Lower leg skin (tissue), 3 donors: ENCODE measurements at regions not wholly inside any gene's neighbourhood (a gene's known extent, or its start where the extent isn't known, plus 50 kb on each side); places are given as distances from the start of the nearest gene placed in this dataset.

Experiments used
- CTCF ChIP-seq, 3 donors: fragments of 450-650 bp; IDR thresholded peaks; one replicate each; pipeline ENCODE4 v1.5.1; 2016; ENCODE audit warnings: antibody characterized with exemption in 3 of 3, mild to moderate bottlenecking in 3 of 3, moderate library complexity in 2 of 3
- POLR2A ChIP-seq, 2 donors: fragments of 450-650 bp; IDR thresholded peaks; one replicate each; pipeline ENCODE4 v1.6.1; 2016 to 2017; ENCODE audit warnings: antibody characterized with exemption in 2 of 2, mild to moderate bottlenecking in 1 of 2, moderate library complexity in 1 of 2

DNA sequence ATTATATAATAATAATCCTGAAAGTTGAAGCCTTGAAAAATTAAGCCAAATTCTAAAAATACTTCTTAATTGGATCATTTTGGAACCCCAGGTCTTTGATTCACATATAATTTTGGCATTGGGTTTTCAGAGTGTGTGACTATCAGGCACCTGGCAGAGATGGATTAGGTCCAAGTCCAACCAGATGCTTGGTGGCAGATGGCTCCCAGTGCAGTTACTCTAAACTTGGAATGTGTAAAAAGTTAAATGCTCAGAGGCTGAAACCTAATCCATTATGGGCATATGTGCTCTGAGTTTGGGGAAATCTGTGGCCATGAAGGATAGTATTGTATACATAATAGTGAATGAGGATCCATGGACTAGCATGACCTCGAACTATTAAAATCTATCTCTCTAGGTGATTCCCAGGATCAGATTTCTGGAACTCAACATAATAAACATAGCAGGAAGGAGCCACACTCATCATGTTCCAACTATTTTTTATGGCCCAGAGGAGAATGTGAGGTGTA, 333.0 kb downstream of the RPRM start:
- TF ChIP-seq POLR2A (IDR thresholded peaks at IDR 0.05) = no peak
- no peak for TF ChIP-seq CTCF (IDR thresholded peaks at IDR 0.05)
